Activated CD8-positive, alpha-beta memory T cell treated with anti-CD3 and anti-CD28 coated beads for 36 hours (primary cell): ENCODE measurements at regions not wholly inside any gene's neighbourhood (a gene's known extent, or its start where the extent isn't known, plus 50 kb on each side); places are given as distances from the start of the nearest gene placed in this dataset.

Experiments
- CTCF ChIA-PET: fragments of 350-600 bp; sonication (Branson Sonifier 250); formaldehyde crosslinking; loops from one replicate; lab custom pipeline; 2021; ENCODE audit warnings: antibody characterized with exemption; lab: Charles Lee
- POLR2A ChIA-PET: fragments of 350-600 bp; sonication (Branson Sonifier 250); formaldehyde crosslinking; loops from one replicate; lab custom pipeline; 2021; ENCODE audit warnings: antibody characterized with exemption; lab: Charles Lee

- POLR2A ChIA-PET = no interaction called here
- CTCF ChIA-PET = no interaction called here
Measured at GRCh38 chr2:16329421-16329820, 336.2 kb downstream of the CYRIA start.

- CTCF ChIA-PET = no interaction called here
- POLR2A ChIA-PET = no interaction called here
Measured at GRCh38 chr2:16328521-16329190, 337.0 kb downstream of the CYRIA start.

GRCh38 chr2:16327326-16327725 is 338.3 kb downstream of the CYRIA start:
- ChIA-PET POLR2A (no interaction called here), CTCF (no interaction called here)

- POLR2A ChIA-PET = no interaction called here
Measured at GRCh38 chr2:16326711-16327300, 338.8 kb downstream of the CYRIA start.

GRCh38 chr2:16325976-16326510 is 339.6 kb downstream of the CYRIA start:
- ChIA-PET POLR2A (no interaction called here), CTCF (no interaction called here)

More at GRCh38 chr2:16326711-16327300, 338.8 kb downstream of the CYRIA start:
- CTCF ChIA-PET = no interaction called here

- CTCF ChIA-PET = no interaction called here
Measured at GRCh38 chr2:16325016-16325975, 340.3 kb downstream of the CYRIA start.

GRCh38 chr2:16324544-16324937 is 341.1 kb downstream of the CYRIA start:
- ChIA-PET POLR2A (no interaction called here), CTCF (no interaction called here)

More at GRCh38 chr2:16325016-16325975, 340.3 kb downstream of the CYRIA start:
- POLR2A ChIA-PET = no interaction called here

GRCh38 chr2:16323551-16324543 is 341.8 kb downstream of the CYRIA start:
- CTCF ChIA-PET = no interaction called here
- POLR2A ChIA-PET = no interaction called here

- CTCF ChIA-PET = no interaction called here
- POLR2A ChIA-PET = no interaction called here
Measured at GRCh38 chr2:16323126-16323520, 342.5 kb downstream of the CYRIA start.

GRCh38 chr2:16322308-16323125 is 343.1 kb downstream of the CYRIA start:
- CTCF ChIA-PET = no interaction called here
- POLR2A ChIA-PET = no interaction called here

GRCh38 chr2:16321872-16322271 is 343.8 kb downstream of the CYRIA start:
- CTCF ChIA-PET = no interaction called here
- POLR2A ChIA-PET = no interaction called here

- CTCF ChIA-PET = no interaction called here
Measured at GRCh38 chr2:16321256-16321655, 344.4 kb downstream of the CYRIA start.

GRCh38 chr2:16320716-16321115 is 344.9 kb downstream of the CYRIA start:
- CTCF ChIA-PET = no interaction called here
- POLR2A ChIA-PET = no interaction called here

More at GRCh38 chr2:16321256-16321655, 344.4 kb downstream of the CYRIA start:
- POLR2A ChIA-PET = no interaction called here

- ChIA-PET POLR2A (no interaction called here), CTCF (no interaction called here)
Measured at GRCh38 chr2:16319551-16320121, 346.0 kb downstream of the CYRIA start.

- CTCF ChIA-PET = interaction anchor here (0.6 kb wide), 1 partner anchor 264 kb away, joined by 3 read pairs; no protein-coding TSS in a partner anchor
- POLR2A ChIA-PET = no interaction called here
Measured at GRCh38 chr2:16318474-16319195, 347.0 kb downstream of the CYRIA start.

- CTCF ChIA-PET = interaction anchor here (0.6 kb wide), 1 partner anchor 265 kb away, joined by 3 read pairs; no protein-coding TSS in a partner anchor
- POLR2A ChIA-PET = no interaction called here
Measured at GRCh38 chr2:16318051-16318450, 347.6 kb downstream of the CYRIA start.
